ENCODE measurements at regions not wholly inside any gene's neighbourhood (a gene's known extent, or its start where the extent isn't known, plus 50 kb on each side); places are given as distances from the start of the nearest gene placed in this dataset.
"Not testable (repeated sequence)": the region's sequence is repeated elsewhere in the genome, so short reads cannot be mapped to it uniquely, and the experiment has no call there.

DNA sequence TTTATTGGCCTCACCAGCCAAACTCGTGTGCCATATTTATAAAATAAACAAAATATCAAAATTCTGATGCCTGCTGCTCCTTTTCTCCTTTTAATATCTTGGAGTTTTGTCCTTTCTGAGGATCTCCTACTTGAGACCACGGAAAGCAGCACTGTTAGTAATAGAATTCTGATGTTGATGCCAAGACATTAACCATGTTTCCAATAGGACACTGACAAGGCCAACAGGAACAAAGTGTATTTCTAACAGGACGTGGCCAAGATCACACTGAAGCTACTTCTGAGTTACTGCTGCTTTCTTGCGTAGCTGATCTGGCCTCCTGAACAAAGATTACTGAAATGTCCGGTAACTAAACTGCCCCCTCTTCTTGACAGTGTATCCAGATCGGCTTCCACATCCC lies 848.5 kb downstream of the TTLL7 start:
- not testable (repeated sequence) for TF ChIP-seq CTCF, POLR2A (IDR thresholded peaks at IDR 0.05)
